ENCODE measurements at regions not wholly inside any gene's neighbourhood (a gene's known extent, or its start where the extent isn't known, plus 50 kb on each side); places are given as distances from the start of the nearest gene placed in this dataset.
"Not testable (repeated sequence)": the region's sequence is repeated elsewhere in the genome, so short reads cannot be mapped to it uniquely, and the experiment has no call there.

GRCh38 chr2:134039912-134040581, 213.8 kb upstream of the MGAT5 start:
- no peak for DNase-seq

- DNase-seq: not testable (repeated sequence)
These were observed 213.2 kb upstream of the MGAT5 start for GRCh38 chr2:134040626-134041172.

GRCh38 chr2:134041877-134042276, 212.0 kb upstream of the MGAT5 start:
- no peak for DNase-seq

DNA sequence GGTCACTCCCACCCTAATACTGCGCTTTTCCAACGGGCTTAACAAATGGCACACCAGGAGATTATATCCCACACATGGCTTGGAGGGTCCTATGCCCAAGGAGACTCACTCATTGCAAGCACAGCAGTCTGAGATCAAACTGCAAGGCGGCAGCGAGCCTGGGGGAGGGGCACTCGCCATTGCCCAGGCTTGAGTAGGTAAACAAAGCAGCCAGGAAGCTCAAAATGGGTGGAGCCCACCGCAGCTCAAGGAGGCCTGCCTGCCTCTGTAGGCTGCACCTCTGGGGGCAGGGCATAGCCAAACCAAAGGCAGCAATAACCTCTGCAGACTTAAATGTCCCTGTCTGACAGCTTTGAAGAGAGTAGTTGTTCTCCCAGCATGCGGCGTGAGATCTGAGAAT, 210.8 kb upstream of the MGAT5 start:
- not testable (repeated sequence) for DNase-seq

- DNase-seq: no peak
These were observed 201.7 kb upstream of the MGAT5 start for GRCh38 chr2:134052173-134052572.

GRCh38 chr2:134056173-134056572, 197.7 kb upstream of the MGAT5 start:
- DNase-seq: no peak

GRCh38 chr2:134061066-134061465, 192.8 kb upstream of the MGAT5 start:
- not testable (repeated sequence) for DNase-seq

DNA sequence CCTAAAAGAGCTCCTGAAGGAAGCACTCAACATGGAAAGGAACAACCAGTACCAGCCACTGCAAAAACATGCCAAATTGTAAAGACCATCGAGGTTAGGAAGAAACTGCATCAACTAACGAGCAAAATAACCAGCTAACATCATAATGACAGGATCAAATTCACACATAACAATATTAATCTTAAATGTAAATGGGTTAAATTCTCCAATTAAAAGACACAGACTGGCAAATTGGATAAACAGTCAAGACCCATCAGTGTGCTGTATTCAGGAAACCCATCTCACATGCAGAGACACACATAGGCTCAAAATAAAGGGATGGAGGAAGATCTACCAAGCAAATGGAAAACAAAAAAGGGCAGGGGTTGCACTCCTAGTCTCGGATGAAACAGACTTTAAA, 191.6 kb upstream of the MGAT5 start:
- DNase-seq: not testable (repeated sequence)

DNA sequence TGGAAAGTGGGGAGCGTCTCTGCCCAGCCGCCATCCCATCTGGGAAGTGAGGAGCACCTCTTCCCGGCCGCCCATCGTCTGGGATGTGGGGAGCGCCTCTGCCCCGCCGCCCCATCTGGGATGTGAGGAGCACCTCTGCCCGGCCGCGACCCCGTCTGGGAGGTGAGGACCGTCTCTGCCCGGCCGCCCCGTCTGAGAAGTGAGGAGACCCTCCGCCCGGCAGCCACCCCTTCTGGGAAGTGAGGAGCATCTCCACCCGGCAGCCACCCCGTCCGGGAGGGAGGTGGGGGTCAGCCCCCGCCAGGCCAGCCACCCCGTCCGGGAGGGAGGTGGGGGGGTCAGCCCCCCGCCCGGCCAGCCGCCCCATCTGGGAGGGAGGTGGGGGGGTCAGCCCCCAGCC, 190.0 kb upstream of the MGAT5 start:
- DNase-seq: not testable (repeated sequence)

DNA sequence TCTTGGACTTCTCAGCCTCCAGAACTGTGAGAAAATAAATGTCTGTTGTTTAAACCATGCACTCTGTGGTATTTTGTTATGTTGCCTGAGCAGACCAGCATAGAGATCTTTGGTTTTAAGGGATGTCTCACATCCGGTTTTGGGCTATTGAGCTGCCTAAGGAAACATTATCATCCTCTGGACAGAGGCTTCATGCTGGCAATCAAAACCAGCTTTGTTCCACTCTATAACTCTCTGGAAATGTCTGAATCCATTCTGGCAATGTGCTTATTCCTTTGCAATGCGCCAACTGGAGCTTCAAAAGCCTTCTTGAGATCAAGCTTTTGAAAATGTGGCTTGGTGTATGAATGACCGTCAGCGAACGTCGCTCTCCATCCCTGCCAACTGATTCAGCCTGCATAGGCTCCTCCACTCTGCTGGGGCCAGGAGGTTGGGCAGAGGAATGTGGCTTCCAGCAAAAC, 183.6 kb upstream of the MGAT5 start:
- no peak for DNase-seq

- DNase-seq: no peak
These were observed 181.5 kb upstream of the MGAT5 start for GRCh38 chr2:134072341-134072740.

- no peak for DNase-seq
These were observed 180.8 kb upstream of the MGAT5 start for GRCh38 chr2:134073023-134073422.

GRCh38 chr2:134074619-134075018, 179.3 kb upstream of the MGAT5 start:
- no peak for DNase-seq

GRCh38 chr2:134075204-134075603, 178.7 kb upstream of the MGAT5 start:
- no peak for DNase-seq

DNA sequence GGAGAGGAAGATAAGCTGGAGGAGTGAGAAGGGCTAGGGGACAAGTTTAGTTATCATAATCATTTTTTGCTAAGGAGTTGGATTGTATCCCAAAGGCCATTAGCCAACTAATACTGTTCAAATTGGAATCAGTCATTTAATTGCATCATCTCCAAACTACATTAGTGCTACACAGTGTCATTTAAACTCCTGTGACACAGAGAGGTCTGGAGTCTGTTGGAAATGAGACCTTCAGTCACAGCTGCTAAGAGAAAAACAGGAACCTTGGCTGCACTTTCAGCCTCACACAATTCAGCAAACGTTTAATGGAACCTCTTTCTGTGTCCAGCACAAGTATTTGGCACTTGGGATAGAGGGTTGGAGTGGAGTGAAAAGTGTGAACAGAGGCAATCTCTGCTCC, 175.5 kb upstream of the MGAT5 start:
- no peak for DNase-seq

DNA sequence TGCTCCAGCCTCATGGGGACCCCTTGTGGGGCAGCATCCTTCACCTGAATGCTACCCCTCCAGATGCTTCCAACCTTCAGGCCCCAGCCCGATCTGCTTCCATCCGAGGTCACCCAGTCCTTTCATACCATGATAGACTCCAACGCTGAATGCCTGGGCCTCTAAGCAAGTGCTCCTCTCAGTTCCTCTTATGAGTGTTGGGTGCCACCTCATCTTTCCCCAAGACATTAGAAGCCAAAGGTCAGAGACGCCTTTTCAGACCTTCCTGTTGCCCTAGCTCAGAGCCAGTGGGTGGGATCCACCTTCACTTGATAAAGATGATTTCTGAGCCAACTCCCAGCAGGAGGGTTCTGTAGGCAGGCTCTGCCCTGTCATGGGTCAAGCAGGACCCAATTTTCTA, 174.5 kb upstream of the MGAT5 start:
- DNase-seq: no peak

- no peak for DNase-seq
These were observed 173.3 kb upstream of the MGAT5 start for GRCh38 chr2:134080386-134081089.

- no peak for DNase-seq
These were observed 172.5 kb upstream of the MGAT5 start for GRCh38 chr2:134081238-134081938.

- no peak for DNase-seq
These were observed 170.3 kb upstream of the MGAT5 start for GRCh38 chr2:134083548-134083947.

- DNase-seq: no peak
These were observed 167.2 kb upstream of the MGAT5 start for GRCh38 chr2:134086594-134087219.

DNA sequence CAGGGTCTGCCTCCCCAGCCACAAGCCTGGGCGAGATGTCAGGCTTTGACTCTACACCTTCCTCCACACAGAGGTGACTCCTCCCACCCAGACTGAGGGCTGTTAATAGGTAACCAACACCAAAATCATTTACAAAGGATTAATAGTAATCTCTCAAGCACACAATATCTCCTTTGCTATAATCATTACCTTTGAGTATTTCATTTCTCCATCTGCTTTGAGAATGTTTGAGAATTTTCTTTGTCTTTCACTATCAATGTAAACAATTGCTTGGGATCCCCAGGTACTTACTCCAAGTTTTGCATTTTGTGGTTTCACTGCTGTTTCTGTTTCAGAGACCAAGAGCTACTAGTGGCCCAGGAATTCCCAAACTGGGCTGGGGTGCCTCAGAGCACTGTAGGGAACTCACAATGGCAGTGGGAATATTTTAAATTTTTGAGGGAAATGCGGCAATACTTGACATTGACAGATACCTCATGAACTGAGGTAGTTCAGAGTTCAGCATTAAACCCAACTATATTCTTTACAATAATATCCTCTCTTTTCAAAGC, 166.4 kb upstream of the MGAT5 start:
- DNase-seq: no peak

DNA sequence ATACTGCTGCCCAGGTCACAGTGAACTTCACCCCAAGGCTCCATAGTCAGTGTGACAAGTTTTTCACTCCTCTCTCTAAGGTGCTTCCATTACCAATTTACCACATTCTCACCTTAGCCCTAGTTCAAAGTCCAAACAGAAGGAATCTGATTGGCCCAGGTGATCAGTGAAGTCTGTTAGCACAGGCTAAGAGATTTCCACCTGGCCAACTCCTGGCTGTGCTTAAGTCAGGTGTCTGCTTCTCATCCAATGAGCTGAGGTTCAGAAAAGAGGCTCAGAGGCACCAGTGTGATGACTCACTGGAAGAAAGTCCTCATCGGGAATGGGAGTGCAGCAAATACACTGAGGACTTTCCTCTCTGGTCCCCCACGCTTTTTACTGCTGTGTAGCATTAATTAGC, 164.4 kb upstream of the MGAT5 start:
- DNase-seq: no peak

- DNase-seq: no peak
These were observed 156.1 kb upstream of the MGAT5 start for GRCh38 chr2:134097740-134098139.
